ENCODE measurements at regions not wholly inside any gene's neighbourhood (a gene's known extent, or its start where the extent isn't known, plus 50 kb on each side); places are given as distances from the start of the nearest gene placed in this dataset.

- no peak for DNase-seq (ENCODE audit: low spot score)
- TF ChIP-seq CTCF (IDR thresholded peaks at IDR 0.05; ENCODE audit: extremely low read depth, missing control alignments): no peak
These were observed 213.4 kb downstream of the SPCS3 start for GRCh38 chr4:176533159-176533558.

GRCh38 chr4:176534566-176534965 lies 214.8 kb downstream of the SPCS3 start:
- no peak for DNase-seq (ENCODE audit: low spot score)
- no peak for TF ChIP-seq CTCF (IDR thresholded peaks at IDR 0.05; ENCODE audit: extremely low read depth, missing control alignments)

GRCh38 chr4:176538217-176538925 lies 218.6 kb downstream of the SPCS3 start:
- DNase-seq (ENCODE audit: low spot score): no peak
- no peak for TF ChIP-seq CTCF (IDR thresholded peaks at IDR 0.05; ENCODE audit: extremely low read depth, missing control alignments)

GRCh38 chr4:176539091-176539784 lies 219.5 kb downstream of the SPCS3 start:
- TF ChIP-seq CTCF (IDR thresholded peaks at IDR 0.05; ENCODE audit: extremely low read depth, missing control alignments): no peak
- DNase-seq (ENCODE audit: low spot score): no peak

GRCh38 chr4:176539785-176540175 lies 220.0 kb downstream of the SPCS3 start:
- TF ChIP-seq CTCF (IDR thresholded peaks at IDR 0.05; ENCODE audit: extremely low read depth, missing control alignments): no peak
- DNase-seq (ENCODE audit: low spot score): no peak

GRCh38 chr4:176540814-176541213 lies 221.0 kb downstream of the SPCS3 start:
- no peak for TF ChIP-seq CTCF (IDR thresholded peaks at IDR 0.05; ENCODE audit: extremely low read depth, missing control alignments)
- no peak for DNase-seq (ENCODE audit: low spot score)

GRCh38 chr4:176545872-176546271 lies 226.1 kb downstream of the SPCS3 start:
- no peak for DNase-seq (ENCODE audit: low spot score)
- TF ChIP-seq CTCF (IDR thresholded peaks at IDR 0.05; ENCODE audit: extremely low read depth, missing control alignments): no peak

All from GM20000 (cell line).